Superior temporal gyrus (tissue), 1 donor: ENCODE measurements at regions not wholly inside any gene's neighbourhood (a gene's known extent, or its start where the extent isn't known, plus 50 kb on each side); places are given as distances from the start of the nearest gene placed in this dataset.

Experiments
- DNase-seq: peaks from one replicate; pipeline ENCODE4 v3.0.0-alpha.2; 2016; ENCODE audit errors: extremely low spot score

DNA sequence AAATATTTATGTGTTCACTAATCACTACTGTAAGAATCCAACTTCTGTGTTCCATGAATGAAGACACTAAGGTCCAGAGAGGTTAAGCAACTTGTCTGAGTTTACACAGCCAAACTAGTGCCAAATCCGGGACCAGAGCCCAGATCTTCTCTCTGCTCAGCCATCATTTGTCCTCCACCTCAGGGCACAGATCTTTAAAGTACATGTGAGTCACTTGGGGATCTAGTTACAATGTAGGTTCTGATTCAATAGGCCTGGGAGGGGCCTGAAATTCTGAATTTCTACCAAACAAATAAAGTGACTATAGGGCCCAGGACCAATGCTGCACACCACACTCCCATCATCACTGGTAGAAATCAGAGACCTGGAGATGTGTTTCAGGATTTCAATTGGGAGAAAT is 162.9 kb downstream of the GXYLT1 start:
- DNase-seq, result no peak

GRCh38 chr12:41981013-41981412 is 163.7 kb downstream of the GXYLT1 start:
- no peak for DNase-seq

DNA sequence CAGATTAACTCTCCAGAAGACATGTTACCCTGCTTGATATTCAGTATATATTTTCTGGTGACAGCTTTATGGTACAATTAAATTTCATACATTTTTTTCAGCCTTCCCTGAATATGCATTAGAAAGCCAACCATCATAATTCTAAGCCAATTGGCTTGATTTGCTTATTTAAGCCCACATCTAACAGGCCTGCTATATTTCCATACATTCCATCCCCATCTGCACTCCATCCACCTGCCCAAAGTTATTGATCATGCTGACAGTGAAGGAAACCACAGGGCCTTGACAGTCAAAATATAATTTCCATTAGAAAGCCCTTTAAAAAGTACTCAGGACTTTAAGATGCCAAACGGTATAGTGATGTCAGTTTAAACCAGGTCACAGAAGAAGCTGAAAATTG is 164.3 kb downstream of the GXYLT1 start:
- DNase-seq, result no peak

DNA sequence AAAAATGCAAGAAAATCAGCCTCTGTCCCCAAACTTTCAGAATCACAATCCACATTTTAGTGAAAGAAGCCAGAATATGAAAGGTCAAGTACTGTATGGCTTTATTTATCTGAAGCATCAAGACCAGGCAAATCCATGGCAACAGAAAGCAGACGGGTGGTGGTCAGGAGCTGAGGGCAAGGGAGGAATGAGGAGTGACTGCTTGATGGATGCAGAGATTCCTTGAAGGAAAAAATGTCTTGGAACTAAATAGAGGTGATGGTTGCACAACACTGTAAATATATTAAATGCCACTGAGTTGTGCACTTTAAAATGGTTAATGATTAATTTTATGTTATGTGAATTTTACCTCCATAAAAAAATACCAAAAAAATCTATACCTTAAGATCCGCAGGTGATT is 165.1 kb downstream of the GXYLT1 start:
- DNase-seq, result no peak

GRCh38 chr12:41972598-41972997 is 172.1 kb downstream of the GXYLT1 start:
- no peak for DNase-seq

GRCh38 chr12:41972196-41972595 is 172.5 kb downstream of the GXYLT1 start:
- no peak for DNase-seq

DNA sequence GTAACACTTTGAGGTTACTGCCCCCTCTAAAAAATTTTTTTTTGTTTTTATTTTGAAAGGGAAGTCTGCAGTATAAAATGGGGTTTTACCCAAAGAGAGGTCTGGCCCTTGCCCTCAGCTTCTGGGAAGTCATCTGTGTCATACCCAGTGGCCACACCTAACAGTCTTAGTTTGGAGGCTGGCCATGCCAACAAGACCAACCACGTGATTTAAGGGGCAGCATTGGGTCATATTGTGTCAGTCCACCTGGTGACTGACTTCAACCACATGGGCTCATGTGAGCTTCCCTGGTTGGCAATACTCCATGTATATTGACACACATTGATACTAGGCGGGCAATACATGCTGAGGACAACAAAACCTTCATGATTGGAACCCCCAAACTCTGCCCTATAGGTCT is 173.9 kb downstream of the GXYLT1 start:
- no peak for DNase-seq

GRCh38 chr12:41968599-41968998 is 176.1 kb downstream of the GXYLT1 start:
- no peak for DNase-seq

DNA sequence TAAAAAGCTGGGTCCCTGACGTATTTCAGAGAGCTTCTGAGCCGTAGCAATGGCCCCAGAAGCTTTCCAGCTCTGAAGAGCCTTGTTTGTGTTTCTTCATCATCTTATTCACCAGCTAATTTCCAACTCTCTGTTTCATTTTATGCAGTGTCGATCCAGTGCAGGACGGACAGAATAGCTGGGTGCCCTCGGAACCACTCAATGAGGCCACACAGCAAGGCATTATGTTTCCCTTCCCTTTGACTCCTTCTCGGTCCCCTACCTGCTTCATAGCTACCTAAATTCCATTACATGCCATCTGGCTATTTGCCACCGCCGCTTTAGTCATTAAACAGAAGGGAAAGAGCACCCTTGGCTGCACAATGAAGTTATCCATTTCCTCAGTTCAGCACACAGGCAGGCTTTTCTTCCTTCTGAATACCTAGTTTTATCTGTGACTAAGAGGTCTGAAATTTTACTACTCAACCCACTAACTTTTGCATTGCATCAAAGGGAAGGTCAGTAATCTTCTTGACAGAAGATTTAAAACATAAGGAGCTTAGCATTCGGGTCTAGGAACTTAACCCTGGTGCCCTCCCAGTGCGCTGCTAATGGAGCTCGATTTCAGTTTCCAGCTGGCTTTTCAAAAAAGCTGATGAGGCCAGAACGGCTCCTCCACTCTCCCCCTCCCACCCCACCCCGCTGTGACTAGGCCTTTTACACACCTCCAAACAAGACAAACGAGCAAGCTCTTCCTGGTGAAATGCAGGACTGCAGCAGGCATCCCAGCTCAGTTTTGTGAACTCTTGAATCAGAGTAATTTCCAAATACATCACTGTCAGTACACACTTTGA is 176.8 kb downstream of the GXYLT1 start:
- no peak for DNase-seq

DNA sequence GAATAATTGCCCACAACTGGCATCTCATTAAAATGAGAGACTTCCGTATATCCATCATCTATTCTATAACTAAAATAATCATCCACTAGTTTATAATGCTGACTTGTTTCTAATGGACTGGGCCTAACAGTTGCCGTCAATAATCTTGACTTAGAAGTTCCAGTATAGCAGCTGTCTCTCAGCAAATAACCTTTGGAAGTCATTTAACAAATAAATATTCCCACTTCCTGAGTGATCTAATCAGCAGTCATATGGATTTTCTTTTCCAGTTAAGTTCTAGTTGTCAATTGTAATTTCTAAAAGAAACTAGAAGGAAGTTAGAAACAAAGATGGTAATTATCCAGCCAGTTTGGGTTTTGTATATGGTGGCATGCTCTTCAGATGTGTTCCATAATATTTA is 177.8 kb downstream of the GXYLT1 start:
- DNase-seq, result no peak

DNA sequence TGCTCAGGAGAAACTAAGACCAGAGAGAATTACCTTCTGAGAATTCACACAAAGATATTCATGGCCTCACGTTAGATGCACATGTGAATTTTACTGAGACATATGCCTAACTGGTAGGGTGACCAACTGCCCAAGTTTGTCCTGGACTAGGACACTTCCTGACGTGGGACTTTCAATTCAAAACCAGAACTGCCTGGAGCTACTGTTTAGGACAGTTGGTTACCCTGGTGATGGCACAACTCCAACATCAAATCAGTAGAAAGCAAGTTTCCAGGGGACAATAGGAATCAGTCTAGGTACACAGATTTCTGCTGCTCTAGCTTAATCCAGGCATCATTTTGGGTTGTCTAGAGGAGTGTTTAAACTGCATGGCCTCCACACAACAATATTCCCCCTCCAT is 178.7 kb downstream of the GXYLT1 start:
- DNase-seq, result no peak

GRCh38 chr12:41963398-41963797 is 181.3 kb downstream of the GXYLT1 start:
- no peak for DNase-seq

GRCh38 chr12:41962171-41962572 is 182.5 kb downstream of the GXYLT1 start:
- DNase-seq, result peak; percentile 59

GRCh38 chr12:41959271-41959670 is 185.4 kb downstream of the GXYLT1 start:
- DNase-seq, result no peak

GRCh38 chr12:41956353-41956752 is 188.3 kb downstream of the GXYLT1 start:
- DNase-seq, result no peak

GRCh38 chr12:41950455-41950854 is 194.2 kb downstream of the GXYLT1 start:
- no peak for DNase-seq

GRCh38 chr12:41946106-41946505 is 198.6 kb downstream of the GXYLT1 start:
- DNase-seq, result no peak

DNA sequence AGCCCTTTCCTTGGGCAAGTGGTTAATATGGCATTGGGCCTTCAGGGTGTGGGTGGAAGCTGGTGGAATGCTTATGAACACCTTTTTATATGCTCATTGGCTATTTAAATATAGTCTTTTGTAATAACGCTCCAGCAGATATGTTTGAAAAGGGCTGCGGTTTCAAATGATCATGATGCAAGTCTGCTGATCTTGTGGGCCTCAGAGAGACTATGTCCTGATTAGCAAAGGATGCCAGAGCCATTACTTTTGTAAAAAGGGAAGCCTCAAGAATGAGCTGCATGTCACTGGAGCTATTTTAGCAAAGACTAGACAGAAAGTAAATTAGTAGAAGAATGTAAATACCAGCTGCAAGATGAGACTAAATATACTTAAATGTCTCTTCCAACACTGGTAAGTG is 200.5 kb downstream of the GXYLT1 start:
- DNase-seq, result no peak

DNA sequence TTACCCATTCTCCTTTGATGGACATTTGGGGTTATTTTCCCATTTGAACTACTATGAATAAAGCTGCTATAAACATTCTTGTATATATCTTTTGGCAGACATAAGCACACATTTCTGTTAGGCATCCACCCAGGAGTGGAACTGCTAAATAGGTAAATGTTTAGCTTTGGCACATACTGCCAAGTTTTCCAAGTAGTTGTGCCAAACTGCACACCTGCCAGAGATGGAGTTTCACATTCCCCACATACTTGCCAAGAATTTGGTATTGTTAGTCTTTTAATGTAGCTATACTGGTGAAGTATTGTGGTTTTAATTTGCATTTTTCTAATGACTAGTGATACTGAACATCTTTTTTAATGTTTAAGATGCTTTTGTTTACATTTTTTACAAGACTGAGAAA is 201.0 kb downstream of the GXYLT1 start:
- DNase-seq, result no peak

GRCh38 chr12:41942354-41942753 is 202.3 kb downstream of the GXYLT1 start:
- DNase-seq, result no peak

- no peak for DNase-seq
Measured at GRCh38 chr12:41941079-41941478, 203.6 kb downstream of the GXYLT1 start.

GRCh38 chr12:41940571-41940970 is 204.1 kb downstream of the GXYLT1 start:
- DNase-seq, result no peak

DNA sequence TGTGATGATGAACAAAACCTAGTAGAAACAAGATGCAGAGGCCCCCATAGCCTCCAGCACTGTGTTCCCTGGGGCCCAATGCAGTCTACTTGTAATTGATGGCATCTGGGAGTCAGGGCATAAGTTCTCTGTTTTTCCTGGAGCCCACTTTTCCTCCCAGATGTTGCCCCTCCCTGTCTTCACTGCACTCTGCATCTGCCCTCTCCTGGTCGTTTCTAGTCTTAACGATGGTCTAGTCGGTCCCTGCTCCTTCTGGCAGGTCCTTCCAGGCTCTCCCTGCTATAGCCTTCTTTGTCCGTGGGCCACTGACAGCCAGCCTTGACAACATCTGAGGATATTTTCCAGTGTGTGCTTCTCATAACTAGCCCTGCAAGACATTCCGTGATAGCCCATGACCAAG is 208.3 kb downstream of the GXYLT1 start:
- DNase-seq, result no peak

- DNase-seq, result no peak
Measured at GRCh38 chr12:41935911-41936310, 208.8 kb downstream of the GXYLT1 start.
